Ramos (cell line): ENCODE measurements at regions not wholly inside any gene's neighbourhood (a gene's known extent, or its start where the extent isn't known, plus 50 kb on each side); places are given as distances from the start of the nearest gene placed in this dataset.
"Not testable (repeated sequence)": the region's sequence is repeated elsewhere in the genome, so short reads cannot be mapped to it uniquely, and the experiment has no call there.

Source experiments
- in situ Hi-C: fragments of 300-500 bp; cut with MboI; formaldehyde crosslinking; loops from one replicate; pipeline ENCODE4 v1.14.3; 2022; ENCODE audit warnings: low sequenced_read_pairs; ENCODE audit not compliant: unreplicated experiment

DNA sequence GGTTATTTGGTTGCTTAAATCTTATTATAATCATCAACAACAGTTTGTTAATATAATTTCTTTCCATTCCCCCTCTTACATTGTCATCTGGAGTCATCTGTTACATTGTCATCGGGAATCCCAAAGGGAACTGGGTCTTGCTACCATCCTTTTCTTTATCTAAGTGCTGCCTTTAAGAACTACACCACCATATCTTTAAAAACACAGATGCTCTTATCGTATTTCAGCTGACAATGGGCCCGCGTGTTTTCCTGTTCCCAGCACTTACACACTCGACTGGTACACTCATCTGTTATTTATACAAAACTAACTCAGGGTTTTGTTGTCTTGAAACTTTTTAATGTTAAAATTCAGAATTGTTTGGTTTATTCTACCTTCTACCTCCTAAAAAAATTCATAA is 256.2 kb upstream of the MGMT start:
- in situ Hi-C loops, result no loop called here

DNA sequence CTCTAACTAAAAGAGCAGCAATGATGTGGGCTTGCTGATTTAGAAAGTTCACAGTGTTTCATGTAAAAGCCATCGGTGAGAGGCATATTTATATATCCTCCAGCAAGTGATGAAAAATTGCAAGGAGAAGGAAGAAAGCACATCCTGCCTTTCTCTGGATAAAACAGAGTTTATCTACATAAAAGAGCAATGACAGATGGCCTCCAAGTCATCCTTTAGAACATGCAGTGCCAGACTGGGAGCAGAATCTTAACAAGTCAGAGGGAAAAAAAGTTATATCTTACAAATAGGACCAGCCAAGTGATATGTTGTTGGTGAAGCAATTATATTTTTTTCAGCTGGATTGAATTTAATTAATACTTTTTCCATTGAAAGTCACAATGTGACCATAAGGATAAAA is 253.8 kb upstream of the MGMT start:
- in situ Hi-C loops, result no loop called here

DNA sequence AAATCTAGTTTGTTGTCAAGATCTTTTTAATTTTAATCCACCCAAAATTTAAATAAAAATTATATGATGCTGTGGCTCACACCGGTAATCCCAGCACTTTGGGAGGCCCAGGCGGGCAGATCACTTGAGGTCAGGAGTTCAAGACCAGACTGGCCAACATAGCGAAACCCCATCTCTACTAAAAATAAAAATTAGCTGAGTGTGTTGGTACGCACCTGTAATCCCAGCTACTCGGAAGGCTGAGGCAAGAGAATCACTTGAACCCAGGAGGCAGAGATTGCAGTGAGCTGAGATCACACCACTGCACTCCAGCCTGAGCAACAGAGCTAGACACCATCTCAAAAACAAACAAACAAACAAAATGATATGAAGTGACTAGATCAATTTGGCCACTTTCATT is 253.0 kb upstream of the MGMT start:
- in situ Hi-C loops, result not testable (repeated sequence)

DNA sequence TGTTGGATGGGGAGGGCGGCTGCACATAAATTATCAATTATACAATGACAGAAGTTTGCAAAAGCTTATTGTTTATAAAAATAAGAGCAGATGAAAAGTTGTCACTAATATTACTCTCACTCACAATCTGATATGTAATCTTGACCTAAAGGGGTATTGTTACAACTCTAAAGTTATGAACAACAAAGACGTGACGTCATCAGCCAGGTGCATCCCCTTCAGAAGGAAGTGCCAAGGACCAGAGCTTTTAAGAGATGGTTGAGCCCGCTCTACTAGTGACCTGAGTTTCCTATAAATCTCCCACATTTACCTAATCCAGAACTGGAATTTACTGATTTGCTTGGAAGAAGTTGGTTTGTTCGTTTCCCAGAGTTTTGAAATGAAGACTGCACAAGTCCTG is 247.7 kb upstream of the MGMT start:
- in situ Hi-C loops, result no loop called here

DNA sequence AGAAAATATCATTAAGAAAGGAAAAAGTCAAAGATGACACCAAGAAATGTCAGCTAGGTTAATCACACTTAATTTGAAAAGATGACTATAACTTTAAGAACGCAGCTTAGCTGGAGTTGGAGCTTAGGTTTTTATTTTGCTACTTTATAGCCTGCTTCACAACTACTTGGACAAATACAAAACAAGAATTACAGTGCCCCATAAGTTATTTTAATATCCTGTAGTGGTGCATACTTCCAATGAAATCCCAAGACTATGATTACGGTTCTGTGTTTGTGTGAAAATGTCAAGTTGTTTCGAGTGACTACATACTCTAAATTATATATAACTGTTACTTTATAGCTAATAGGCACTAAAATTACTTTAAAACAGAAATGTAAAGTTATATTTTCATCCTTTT is 244.6 kb upstream of the MGMT start:
- in situ Hi-C loops, result no loop called here

DNA sequence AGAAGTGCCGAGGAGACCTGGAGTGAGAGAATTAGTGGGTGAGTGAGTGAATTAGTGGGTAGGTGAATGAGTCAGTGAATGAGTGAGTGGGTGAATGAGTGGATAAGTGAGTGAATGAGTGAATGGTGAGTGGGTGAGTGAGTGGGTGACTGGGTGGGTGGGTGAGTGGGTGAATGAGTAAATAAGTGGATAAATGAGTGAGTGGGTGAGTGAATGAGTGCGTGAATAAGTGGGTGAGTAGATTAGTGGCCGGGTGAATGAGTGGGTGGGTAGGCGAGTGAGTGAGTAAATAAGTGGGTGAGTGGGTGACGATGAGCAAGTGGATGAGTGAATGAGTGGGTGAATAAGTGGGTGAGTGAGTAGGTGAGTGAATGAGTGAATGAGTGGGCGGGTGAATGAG is 243.7 kb upstream of the MGMT start:
- in situ Hi-C loops, result no loop called here

DNA sequence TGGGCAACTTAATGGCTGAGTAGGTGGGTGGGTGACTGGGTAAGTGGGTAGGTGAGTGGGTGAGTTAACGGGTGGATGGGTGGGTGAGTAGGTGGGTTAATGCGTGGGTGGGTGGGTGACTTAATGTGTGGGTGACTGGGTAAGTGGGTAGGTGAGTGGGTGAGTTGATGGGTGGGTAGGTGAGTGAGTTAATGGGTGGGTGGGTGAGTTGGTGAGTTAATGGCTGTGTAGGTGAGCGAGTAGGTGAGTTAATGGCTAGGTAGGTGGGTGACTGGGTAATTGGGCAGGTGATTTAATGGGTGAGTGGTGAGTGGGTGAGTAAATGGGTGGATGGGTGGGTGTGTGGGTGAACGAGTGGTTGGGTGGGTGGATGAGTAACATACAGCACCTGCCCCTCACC is 243.0 kb upstream of the MGMT start:
- in situ Hi-C loops, result no loop called here

DNA sequence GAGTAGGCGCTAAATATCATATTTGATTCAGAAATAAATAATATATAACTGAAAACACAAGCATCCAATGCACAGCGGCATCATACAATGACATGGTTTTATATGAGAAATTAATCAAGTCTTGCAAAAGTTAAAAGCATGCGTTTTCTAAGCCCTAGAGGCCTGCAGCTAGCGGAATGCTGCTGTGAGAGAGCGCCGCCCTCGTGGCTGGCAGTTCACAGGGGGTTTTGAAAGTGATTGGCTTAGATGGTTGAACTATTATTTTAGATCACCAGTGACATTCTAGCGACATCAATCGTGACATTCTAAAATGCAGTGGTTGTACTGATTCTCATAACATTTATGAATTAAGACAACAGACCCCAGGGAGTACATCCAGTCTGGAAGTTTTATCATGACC is 235.2 kb upstream of the MGMT start:
- in situ Hi-C loops, result no loop called here

DNA sequence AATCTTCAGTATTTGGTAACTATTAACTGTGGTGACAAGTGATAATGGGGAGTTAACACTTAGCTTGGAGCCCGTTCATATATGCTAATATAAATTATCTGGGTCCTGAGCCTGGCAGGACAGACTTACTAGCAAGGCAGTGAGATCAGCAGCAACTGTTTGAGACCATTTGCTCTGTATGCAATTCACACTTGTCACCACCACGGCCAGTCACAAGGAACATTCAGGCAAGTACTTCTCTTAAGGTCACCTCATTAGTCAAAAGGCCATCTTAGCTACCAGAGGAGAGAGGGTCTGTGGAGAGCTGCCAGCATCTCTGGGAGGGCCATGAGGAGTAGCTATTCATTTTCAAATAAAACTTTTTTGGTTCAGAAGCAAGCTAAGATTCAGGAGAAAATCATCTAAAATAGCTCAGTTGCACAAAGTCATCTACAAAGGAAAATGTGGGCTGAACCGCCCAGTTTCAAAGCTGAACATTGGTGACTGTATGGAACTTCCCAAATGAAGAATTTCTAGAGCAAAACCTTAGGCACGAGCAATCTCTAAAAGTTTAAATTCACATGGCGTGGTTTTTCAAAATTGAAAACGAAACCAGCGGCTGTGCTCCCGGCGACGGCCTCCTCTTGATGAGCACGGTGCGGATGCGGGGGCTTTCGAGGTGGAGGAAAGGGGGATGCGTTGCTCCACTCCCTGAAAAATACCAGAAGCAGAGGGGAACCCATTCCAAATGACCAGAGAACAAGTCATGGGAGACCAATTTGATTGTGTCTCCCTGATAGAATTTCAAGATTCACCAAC is 233.5 kb upstream of the MGMT start:
- in situ Hi-C loops, result no loop called here

DNA sequence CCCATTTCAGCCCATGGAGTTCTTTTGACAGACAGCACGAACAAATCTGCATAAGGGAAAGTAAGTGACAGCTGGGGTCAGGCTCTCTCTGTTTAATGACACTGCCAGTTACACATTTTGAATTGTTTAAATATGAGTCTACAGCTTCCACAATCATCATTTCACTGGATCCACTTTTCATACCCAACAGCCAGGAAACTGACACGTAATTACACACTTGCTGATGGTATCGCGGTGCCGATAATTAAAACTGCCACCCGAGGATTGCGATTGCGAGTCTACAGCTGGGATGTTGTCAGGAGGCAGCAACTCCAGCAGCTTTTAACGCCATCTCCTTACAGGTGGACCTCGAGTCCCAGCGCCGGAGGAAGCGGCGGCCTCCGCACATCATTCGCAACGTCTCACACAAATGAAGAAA is 230.8 kb upstream of the MGMT start:
- in situ Hi-C loops, result no loop called here

DNA sequence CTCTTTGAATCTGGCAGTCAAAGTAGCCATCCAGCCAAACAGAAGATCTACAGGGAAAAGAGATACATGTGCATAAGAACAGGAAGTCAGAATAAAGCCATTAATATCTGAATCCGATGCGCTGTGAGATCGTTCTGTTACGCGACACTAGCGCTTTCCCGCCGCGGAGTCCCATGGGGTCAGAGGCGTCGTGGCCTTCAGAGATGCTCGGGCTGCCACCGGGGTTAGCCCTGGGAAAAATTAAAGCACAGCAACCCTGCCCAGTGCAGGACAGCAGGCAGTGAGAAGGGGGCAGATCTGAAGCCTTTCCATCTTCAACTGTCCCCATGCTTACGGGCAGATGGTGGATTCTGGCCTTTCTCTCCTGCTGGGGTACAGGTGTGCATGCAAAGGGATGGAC is 225.6 kb upstream of the MGMT start:
- in situ Hi-C loops, result no loop called here

DNA sequence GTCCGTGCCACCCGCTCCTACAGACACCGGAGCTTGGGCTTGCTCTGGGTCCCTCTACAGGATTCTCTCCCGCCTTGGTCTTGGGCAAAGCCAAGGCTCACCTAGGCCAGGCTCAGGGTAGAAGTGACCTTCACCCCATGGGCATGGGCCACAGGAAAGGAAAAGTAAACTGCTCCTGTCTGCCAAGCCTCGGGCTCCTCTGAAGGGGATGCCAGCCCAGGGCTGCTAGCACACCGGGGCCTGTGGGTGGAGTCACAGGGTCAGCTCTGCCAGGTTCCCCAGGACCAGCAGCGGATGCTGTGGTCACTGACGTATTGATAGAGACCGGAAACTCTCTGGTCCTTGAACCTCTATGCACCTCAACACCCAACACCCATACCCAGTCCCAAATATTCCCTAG is 222.7 kb upstream of the MGMT start:
- in situ Hi-C loops, result no loop called here

DNA sequence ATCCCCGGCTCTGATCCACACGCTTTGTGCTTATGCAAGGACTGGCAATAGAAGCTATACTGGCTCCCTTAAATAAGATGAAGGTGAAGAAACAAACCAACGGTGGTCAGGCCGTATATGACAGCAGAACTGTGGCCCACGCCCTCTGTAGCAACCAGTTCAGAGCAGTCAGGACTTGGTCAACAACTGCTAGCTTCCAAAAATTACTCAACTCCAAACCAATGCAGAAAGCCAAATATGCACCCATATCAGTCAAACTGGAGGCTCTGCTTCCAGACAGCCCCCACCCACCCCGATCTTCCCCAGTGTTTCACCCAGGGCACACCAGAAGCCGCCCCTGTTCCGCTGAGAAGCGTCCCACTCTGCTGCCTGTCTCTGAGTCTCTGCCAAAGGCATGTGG is 222.3 kb upstream of the MGMT start:
- in situ Hi-C loops, result no loop called here

DNA sequence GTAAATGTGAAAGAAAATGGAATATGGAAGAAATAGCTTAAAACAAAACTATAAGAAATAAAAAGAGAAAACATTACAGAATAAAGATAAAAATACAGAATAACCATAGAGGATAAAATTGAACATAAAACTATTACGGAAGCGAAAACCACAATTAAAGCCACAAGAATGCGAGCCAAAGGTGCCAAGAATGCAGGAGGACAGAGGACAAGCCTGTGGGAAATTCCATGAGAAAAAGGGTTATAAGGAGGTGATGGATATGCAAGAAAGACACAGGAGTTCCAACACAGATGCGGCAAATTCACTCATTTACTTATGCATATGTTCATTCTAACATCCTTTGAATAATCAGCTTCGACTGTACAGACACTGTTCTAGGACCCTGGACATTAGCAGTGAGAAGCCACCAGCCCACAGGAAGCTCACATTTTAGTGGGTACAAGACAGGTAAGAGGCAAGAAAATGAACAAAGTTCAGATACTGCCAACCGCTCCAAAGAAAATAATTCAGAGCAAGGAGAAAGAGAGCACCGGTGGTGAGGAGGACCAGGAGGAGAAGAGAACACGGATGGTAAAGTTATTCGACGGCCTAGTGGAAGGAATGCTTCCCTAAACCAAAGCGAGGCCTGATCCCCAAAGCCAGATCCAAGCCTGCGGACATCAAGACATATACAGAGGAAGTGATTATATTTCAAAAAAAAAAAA is 213.7 kb upstream of the MGMT start:
- in situ Hi-C loops, result no loop called here

DNA sequence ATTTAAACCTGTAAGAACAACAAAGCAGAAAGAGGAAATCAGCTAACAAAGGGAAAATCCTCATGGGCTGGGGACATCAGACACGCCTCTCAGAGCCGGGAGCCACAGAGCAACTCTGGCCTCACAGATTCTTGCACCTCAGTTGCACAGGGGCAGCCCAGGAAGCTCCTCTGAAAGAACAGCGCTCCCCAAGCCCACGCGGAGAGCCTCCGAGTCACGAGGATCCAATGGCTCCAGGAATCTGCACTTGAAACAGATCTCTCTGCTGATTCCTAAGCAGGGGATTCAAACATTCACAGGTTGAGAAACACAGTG is 213.2 kb upstream of the MGMT start:
- in situ Hi-C loops, result no loop called here

DNA sequence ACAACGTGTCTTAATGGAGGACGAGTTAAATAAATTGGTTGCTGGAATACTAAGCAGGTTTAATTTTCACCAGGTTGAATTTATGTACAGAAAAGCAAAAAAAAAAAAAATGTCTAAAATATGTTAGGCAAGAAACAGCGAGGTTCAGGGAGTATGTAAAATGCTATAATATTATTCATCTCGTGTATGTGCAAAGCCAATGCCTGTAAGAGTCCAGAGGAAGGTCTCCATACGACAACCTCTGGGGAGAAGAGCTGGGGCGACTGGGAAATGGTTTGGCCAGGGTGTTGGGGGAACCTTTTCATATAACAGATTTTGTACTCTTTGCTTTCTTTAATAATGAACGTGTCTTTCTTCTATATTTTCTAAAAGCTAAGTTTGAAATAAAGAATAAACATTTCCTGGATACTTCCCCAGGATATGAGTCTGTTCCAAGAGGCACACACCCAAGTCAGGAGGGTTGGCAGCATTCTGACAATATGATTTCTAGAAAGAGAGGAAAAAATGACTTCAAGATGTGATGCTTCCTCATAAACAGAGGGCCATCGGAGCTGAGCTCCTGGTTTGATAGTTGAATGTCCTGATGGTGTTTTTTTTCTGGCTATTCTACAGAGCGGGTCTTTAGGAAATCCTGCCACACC is 208.6 kb upstream of the MGMT start:
- in situ Hi-C loops, result no loop called here

DNA sequence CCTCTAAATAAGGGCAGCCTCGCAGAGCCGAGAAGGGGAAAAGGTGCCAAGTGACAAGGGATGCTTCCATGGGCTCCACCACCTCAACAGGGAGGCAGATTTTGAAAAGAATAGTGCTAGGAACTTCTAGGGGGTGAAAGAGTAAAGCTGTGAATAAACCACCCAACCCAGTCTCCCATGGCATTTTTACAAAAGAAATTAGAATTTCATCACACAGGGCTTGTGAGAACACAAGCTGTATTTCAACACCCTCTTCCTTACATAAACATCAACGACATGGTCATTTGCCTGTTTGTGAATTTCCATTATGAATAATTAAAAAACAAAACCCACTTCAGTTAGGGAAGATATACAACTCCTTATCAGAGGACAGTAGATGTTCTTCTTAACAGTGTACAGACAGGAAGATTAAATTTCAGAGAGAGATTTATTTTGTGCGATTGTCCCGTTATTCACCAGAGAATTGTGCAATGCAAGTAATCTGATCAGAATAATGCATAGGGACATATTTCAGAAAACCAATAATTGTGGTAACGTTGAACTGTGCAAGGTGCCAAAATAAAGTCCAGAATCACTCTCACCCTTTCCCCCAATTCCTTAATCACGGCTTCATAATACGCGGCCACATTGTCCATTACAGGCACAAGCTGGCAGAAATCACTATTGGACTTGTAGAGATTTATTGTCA is 207.8 kb upstream of the MGMT start:
- in situ Hi-C loops, result no loop called here

DNA sequence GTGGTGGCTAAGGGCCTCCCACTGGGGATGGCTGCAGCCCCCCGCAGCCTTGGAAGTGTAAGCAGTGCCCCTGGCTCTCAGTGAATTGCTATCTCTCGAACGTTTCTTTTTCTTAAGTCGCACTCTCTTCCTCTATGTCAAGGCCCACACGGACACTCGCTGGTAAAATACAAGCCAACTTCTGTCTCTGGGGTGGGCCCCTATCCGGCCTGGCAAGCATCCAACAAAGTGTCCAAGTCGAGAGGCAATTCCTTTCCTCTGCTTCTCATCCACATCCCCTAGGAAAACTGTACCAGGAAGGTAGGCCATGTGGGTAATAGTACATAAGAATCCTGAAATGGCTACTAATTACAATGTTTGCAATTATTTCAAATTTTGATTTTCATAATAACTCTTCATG is 194.9 kb upstream of the MGMT start:
- in situ Hi-C loops, result no loop called here

DNA sequence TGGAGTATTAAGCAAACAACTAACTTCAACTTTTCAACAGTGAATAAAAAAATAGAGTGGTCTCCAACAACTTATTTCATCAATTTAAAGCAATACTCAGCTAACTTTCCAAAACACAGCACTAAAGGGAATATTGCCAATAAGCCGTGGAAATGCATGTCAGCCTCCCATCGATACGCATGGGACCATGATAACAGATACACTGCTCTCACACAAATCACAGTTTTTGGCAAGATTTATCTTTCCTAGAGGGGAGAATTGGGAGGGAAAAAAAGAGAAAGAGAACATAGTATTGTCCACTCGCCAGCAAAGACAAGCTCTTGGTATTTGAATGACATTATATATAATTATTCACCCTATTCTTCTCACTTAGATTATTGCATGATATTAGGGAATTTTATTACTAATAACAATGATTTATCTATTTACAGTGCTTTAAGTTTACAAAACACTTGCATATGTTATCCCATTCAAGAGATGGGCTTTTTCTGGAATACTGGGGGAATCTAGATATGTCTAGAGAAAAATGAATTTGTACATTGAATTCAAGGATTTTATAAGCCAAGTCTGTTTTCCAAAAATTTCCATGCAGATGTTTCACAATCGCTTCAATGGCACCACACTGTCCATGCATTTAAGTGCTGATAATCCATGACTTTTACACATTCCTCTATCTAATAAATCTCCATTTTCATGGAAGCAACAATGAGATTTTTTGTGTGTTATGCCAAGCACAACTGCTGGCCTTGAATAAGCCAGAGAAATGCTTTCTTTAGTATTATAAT is 194.0 kb upstream of the MGMT start:
- in situ Hi-C loops, result no loop called here

DNA sequence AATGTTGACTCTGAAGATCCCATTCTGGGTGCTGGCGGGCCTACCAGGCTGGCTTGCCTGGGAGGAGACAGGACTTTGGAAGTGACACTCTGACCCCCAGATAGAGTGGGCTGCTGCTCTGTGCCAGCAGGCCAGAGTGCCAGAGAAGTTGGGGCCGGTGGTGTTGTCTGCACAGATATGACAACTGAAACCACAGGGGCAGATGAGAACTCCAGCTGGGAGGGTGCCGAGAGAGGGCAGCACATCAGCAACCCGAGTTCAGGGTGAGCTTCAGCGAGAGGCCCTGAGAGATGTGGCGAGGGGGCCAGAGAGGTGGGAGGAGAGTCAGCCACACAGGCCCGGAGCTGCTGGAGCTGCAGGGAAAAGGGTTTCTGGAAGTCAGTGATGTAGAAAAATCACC is 193.2 kb upstream of the MGMT start:
- in situ Hi-C loops, result no loop called here
